HG03097 (cell line): ENCODE measurements at regions not wholly inside any gene's neighbourhood (a gene's known extent, or its start where the extent isn't known, plus 50 kb on each side); places are given as distances from the start of the nearest gene placed in this dataset.
A peak's percentile ranks its signal among the peaks of the same experiment; 100 is the strongest.
"Not testable (repeated sequence)": the region's sequence is repeated elsewhere in the genome, so short reads cannot be mapped to it uniquely, and the experiment has no call there.

ENCODE experiments used
- ATAC-seq: cut with Tn5 transposase; IDR thresholded peaks from one replicate; pipeline ENCODE4 v1.9.1; 2021; ENCODE audit not compliant: unreplicated experiment, low FRiP score

DNA sequence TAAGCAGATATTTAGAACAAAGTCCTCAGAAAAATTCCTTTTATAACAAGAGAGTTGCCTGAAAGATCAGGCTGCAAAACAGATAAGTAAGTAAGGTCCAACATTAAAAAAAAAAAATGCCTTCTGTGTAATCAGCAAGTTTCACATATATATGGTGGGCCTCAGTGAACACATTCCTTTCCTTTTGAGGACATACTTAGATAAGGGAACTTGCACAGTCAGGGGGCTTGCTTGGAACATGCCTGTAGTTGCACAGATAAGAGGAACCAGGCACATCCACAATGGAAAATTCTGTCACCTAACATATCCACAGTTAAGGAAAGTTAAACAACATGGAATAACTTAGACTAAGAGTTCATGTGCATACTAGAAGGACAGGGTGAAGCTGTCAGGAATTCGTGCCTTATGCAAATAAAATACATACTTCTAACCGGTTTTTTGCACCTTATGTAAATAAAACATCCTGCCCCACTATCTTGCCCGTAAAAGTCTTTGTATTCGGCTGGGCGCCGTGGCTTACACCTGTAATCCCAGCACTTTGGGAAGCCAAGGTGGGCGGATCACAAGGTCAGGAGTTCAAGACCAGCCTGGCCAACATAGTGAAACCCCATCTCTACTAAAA is 257.3 kb downstream of the ZNF33B start:
- no peak for ATAC-seq

DNA sequence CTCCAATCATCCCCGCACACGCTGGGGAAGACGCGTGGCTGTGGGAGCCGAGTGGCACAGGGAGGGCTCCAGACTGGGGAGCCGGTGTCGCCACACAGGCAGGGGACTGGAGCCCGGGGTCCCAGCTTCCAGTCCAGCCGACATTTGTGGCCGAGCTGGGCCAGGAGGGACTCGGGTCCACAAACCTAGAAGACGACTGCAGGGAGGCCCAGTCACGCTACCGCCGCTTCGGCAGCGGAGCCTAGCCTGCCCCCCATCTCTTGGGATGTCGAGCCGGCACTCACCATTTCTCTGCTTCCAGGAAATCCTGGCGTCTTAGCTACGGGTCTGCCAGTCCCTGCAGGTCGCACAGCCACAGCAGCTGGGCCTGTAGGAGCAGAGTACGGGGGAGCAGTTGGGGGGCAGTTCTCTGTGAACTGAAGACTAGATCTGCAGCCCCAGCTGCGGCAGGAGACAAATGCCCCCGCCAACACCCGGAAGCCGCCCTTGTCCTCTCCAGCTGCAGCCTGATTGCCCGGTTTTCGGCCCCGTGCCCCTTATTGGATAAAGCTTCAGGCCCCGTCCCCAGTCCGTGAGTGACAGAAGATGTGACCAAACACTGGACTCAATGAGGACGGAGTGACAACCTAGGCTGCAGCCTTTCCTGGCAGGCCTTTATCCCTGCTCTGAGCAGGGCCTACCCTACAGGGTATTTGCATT is 270.7 kb downstream of the ZNF33B start:
- peak; percentile 92 for ATAC-seq

DNA sequence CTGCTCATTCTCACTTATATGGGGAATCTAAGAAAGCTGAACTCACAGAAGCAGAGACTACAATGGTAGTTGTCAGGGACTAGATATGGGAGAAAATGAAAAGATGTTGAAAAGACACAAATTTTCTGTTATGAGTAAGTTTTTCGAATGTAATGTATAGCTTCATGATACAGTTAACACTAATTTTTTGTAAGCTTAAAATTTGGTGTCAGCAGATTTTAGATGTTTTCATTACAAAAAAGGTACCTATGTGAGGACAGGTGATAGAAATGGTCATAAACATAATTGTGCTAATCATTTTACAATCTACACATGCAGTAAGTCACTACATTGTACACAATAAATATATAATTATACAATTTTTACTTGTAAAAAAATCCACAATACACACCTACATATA is 286.6 kb downstream of the ZNF33B start:
- ATAC-seq = no peak

DNA sequence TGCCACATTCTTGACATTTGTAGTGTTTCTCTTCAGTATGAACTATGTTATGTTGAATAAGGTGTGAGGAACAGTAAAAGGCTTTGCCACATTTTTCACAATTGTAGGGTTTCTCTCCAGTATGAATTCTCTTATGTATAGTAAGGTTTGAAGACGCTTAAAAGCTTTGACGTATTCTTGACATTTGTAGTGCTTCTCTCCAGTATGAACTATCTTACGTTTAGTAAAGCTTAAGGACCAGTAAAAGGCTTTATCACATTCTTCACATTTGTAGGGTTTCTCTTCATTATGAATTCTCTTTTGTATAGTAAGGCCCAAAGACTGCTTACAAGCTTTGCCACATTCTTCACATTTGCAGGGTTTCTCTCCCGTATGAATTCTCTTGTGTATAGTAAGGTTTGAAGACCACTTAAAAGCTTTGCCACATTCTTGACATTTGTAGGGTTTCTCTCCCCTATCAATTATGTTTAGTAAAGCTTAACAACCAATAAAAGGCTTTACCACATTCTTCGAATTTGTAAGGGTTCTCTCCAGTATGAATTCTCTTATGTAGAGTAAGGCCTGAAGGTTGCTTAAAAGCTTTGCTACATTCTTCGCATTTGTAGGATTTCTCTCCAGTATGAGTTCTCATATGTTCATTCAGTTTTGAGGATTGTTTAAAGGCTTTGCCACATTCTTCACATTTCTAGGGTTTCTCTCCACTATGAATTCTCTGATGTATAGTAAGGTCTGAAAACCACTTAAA is 301.6 kb downstream of the ZNF33B start:
- ATAC-seq = not testable (repeated sequence)

DNA sequence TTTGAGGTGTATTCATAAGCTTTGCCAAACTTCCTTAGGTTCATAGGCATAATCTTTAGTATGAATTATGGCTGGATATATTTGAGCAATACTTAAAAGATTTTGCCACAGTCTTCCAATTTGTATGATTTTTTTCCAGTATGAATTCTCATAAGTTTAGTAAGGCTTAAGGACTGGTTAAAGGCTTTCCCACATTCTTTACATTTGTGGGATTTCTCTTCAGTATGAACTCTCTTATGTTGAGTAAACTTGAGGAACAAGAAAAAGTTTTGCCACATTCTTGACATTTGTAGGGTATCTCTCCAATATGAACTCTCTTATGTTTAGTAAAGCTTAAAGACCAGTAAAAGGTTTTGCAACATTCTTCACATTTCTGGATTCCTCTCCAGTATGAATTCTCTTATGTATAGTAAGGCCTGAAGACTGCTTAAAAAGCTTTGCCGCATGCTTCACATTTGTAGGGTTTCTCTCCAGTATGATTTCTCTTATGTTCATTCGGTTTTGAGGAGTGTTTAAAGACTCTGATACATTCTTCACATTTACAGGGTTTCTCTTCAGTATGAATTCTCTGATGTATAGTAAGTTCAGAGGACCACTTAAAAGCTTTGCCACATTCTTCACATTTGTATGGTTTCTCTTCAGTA is 302.6 kb downstream of the ZNF33B start:
- ATAC-seq = not testable (repeated sequence)

DNA sequence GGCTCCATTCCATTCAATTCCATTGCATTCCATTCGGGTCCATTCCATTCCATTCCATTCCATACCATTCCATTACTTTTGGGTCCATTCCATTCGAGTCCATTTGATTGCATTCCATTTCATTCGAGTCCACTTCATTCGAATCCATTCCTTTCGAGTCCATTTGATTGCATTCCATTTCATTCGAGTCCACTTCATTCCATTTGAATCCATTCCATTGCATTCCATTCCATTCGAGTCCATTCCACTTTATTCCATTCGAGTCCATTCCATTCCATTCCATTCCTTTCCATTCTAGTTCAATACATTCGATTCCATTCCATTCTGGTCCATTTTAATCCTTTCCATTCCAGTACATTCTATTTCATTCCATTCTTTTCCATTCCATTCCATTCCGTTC is 334.0 kb downstream of the ZNF33B start:
- no peak for ATAC-seq

DNA sequence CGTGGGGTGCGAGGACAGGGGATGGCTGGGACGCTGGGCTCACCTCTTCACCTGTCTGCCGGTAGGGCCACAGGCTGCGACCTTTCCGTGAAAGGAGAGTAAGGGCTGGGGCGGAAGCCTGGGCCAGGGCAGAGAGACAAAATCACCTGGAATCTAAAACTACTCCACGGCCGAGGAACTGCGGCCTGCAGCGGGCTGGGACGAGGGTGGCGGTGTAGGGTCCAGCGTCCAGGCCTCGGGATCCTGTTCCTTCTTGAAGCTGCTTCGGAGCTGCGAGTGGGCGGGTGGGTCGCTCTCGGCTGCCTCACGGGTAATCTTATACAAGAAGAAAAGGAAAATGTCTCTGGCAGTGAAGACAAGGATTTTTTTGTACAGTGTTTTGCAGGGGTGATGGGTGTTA is 356.5 kb downstream of the ZNF33B start:
- not testable (repeated sequence) for ATAC-seq

GRCh38 chr10:42269788-42270187 is 368.6 kb downstream of the ZNF33B start:
- not testable (repeated sequence) for ATAC-seq

GRCh38 chr10:42263259-42263658 is 375.1 kb downstream of the ZNF33B start:
- ATAC-seq = not testable (repeated sequence)

GRCh38 chr10:42243002-42243401 is 395.4 kb downstream of the ZNF33B start:
- ATAC-seq = not testable (repeated sequence)

DNA sequence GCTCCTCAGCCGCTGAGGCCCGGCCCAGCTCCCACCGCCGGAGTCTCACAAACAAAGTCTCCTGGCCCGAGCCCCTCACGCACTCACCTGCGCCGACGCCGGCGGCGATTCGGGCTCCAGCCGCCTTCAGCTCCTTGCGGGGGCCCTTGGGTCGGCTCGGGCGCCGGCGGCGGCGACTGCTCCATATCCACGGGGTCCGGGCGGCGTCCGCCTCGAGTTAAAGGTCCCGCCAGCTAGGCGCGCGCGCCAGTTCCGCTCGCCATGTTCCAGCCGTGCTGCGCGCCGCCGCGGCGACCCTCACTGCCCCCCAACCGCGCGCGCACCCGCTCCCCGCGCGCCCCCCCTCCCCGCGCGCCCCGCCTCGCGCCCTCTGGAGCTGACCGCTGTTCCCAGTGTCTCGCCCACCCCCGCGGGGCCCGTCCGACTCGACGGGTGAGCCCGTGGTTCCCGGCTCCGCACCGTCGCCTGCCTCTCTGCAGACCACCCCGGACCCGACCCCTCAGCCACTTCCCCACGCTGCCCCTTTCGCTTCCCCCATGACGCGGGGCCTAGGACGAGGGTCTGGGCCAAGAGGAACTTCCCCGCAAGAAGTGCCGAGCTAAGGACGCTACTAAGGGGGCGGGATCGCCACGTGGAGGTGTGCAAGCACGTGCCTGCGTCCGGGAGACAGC is 396.1 kb downstream of the ZNF33B start:
- no peak for ATAC-seq

GRCh38 chr10:42236401-42236800 is 402.0 kb downstream of the ZNF33B start:
- not testable (repeated sequence) for ATAC-seq

DNA sequence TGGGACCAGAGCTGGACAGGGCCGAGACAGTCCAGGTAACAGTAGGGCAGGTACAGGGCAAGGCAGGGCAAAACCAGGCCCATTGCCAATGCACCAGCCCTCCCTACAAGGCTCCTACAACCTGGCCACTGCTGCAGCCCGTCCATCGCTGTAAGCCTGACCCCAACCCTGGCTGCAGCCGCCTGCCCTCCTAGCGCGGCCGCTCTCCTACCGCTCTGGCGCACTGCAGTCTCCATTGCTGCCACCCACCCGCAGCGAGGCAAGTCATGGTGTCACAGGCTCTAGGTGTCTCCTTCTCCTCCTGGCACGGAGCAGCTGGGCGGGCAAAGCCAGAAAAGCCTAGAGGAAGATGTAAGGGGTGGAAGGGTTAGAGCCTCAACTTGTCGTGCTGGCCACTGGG is 402.6 kb downstream of the ZNF33B start:
- ATAC-seq = not testable (repeated sequence)

GRCh38 chr10:42235241-42235640 is 403.1 kb downstream of the ZNF33B start:
- ATAC-seq = not testable (repeated sequence)

DNA sequence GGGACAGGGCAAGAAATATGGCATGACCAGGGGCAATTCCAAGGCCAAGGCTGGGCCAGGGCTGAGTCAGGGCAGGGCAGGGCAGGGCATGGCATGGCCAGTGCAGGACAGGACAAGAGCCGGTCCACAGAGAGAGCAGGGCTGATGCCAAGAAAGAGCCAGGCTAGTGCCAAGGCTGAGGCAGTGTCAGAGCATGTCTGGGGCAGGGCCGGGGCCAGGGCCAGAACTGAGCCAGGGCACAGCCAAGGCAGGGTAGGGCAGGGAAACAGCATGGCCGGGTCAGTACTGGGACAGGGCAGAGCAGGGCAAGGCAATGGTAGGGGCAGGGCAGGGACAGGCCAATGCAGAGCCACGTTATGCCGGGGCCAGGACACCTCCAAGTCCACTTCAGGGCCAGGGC is 403.9 kb downstream of the ZNF33B start:
- not testable (repeated sequence) for ATAC-seq

GRCh38 chr10:42233461-42234206 is 404.7 kb downstream of the ZNF33B start:
- ATAC-seq = not testable (repeated sequence)

- not testable (repeated sequence) for ATAC-seq
Measured at GRCh38 chr10:42232955-42233354, 405.4 kb downstream of the ZNF33B start.

DNA sequence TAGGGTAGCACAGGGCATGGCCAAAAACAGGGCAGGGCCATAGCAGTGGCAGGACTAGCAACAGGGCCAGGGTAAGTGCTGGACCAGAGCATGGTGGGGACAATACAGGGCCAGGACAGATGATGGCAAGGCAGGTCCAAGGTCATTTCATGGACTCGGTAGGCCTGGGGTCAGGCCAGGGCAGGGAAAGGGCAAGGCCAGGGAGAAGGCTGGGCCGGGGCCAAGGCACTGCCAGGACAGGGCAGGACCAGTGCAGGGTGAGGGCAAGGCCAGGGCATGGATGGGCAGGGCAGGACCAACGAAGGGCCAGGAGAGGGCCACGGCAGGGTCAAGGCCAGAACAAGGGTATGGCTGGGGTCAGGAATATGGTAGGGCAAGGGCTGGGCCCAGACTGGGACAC is 407.6 kb downstream of the ZNF33B start:
- not testable (repeated sequence) for ATAC-seq

DNA sequence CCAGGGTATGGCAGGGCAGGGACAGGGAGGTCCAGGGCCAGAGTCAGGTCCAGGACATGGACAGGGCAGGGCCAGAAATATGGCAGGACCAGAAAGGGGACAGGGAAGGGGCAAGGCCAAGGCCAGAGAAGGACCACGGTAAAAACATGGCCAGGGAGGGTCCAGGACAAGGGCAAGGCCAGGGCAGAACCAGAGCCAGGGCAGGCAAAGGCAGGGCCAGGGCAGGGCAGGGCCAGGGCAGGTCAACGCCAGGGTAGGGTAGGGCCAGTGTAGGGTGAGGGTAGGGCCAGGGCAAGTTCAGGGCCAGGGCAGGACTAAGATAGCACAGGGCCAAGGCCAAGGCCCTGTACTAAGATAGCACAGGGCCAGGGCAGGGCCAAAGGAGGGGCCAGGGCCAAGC is 408.3 kb downstream of the ZNF33B start:
- ATAC-seq = not testable (repeated sequence)

DNA sequence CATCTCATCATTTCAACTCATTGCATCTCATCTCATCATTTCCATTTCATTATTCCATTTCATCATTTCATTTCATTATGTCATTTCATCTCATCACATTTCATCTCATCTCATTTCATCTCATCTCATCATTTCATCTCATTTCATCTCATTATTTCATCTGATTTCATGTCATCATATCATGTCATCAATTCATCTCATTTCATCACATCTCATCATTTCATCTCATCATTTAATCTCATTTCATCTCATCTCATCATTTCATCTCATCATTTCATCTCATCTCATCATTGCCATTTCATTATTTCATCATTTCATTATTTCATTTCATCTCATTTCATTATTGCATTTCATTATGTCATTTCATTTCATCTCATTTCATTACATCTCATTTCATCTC is 410.5 kb downstream of the ZNF33B start:
- not testable (repeated sequence) for ATAC-seq
